NB4 (cell line): ENCODE measurements at regions not wholly inside any gene's neighbourhood (a gene's known extent, or its start where the extent isn't known, plus 50 kb on each side); places are given as distances from the start of the nearest gene placed in this dataset.

Source experiments
- DNase-seq: peaks from one replicate; pipeline ENCODE4 v3.0.0; 2010; ENCODE audit warnings: low read depth
- H3K4me3 ChIP-seq: one replicate; pipeline ENCODE4 v1.5.1; 2011; ENCODE audit warnings: mild to moderate bottlenecking, low read depth, low read length, moderate library complexity
- CTCF ChIP-seq: IDR thresholded peaks from one replicate; pipeline ENCODE4 v1.5.1; 2012; ENCODE audit warnings: low read depth, low read length
- MAX ChIP-seq: IDR thresholded peaks from 2 replicates; pipeline ENCODE4 v1.6.1; 2011; ENCODE audit warnings: low read depth, low read length
- MYC ChIP-seq: IDR thresholded peaks from 2 replicates; pipeline ENCODE4 v1.6.1; 2011; ENCODE audit warnings: low read depth, low read length
- POLR2A ChIP-seq: IDR thresholded peaks from 2 replicates; pipeline ENCODE4 v1.6.1; 2011; ENCODE audit warnings: mild to moderate bottlenecking; ENCODE audit not compliant: insufficient read length; ENCODE audit errors: extremely low read depth

GRCh38 chr11:112421879-112422278 is 161.2 kb upstream of the PLET1 start:
- TF ChIP-seq CTCF (no peak), MYC (no peak), MAX (no peak), POLR2A (no peak)
- H3K4me3 ChIP-seq: no peak overlapping the region
- no peak for DNase-seq

GRCh38 chr11:112425121-112425520 is 164.5 kb upstream of the PLET1 start:
- TF ChIP-seq POLR2A: no peak
- no peak overlapping the region for H3K4me3 ChIP-seq
- no peak for DNase-seq

- DNase-seq: no peak
- TF ChIP-seq MAX: no peak
- TF ChIP-seq MYC: no peak
- TF ChIP-seq CTCF: no peak
- no peak for TF ChIP-seq POLR2A
- no peak overlapping the region for H3K4me3 ChIP-seq
Observed at GRCh38 chr11:112437096-112437495, 176.4 kb upstream of the PLET1 start.

GRCh38 chr11:112439614-112440013 is 179.0 kb upstream of the PLET1 start:
- TF ChIP-seq MYC (no peak), MAX (no peak), CTCF (no peak), POLR2A (no peak)
- H3K4me3 ChIP-seq: no peak overlapping the region
- no peak for DNase-seq

GRCh38 chr11:112440518-112440917 is 179.9 kb upstream of the PLET1 start:
- H3K4me3 ChIP-seq: no peak overlapping the region
- DNase-seq: no peak
- TF ChIP-seq POLR2A (no peak), CTCF (peak; percentile 8), MYC (no peak)

- DNase-seq: no peak
- TF ChIP-seq POLR2A: no peak
- no peak for TF ChIP-seq MAX
- no peak for TF ChIP-seq CTCF
- no peak for TF ChIP-seq MYC
- no peak overlapping the region for H3K4me3 ChIP-seq
Observed at GRCh38 chr11:112448168-112448567, 187.5 kb upstream of the PLET1 start.
